ENCODE measurements at regions not wholly inside any gene's neighbourhood (a gene's known extent, or its start where the extent isn't known, plus 50 kb on each side); places are given as distances from the start of the nearest gene placed in this dataset.

DNA sequence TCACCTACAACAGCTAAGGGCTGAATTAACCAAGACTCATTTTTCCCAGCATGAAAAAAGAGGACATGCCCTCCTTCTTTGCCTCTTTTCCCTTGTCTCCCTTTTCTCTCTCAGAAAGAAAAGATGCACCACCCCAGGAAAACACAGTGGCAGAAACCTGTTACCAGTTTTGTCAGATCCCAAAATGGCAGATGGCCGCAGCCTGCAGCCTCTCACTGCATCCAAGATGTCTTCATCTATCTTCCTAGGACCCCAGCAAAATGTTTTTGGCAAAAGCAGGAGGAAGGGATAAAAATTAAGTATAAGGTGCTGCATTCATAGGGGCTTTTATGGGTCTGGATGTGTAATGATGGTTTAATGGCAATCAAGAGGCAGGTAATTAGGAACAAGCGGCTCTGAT is 266.6 kb upstream of the NPVF start:
- Histone ChIP-seq H3K27me3 (ENCODE audit: control insufficient read depth, insufficient read depth, low read length) (no peaks in the 10 kb centered on the region), H3K4me2 (ENCODE audit: extremely low read depth, insufficient read depth, low read length) (no peak overlapping the region), H3K9ac (ENCODE audit: insufficient read depth, low read length) (no peak overlapping the region), H3K79me2 (ENCODE audit: control insufficient read depth, insufficient read depth, low read length) (no peaks in the 10 kb centered on the region), H2AFZ (ENCODE audit: low read length) (no peak overlapping the region), H3K4me3 (replicated peaks in 1 of 4; ENCODE audit: control extremely low read depth in 1 of 4, insufficient read depth in 1 of 4, low read depth in 3 of 4, low read length in 4 of 4) (no peak overlapping the region), H3K9me3 (ENCODE audit: control insufficient read depth, insufficient read depth, low read depth, low read length) (no peaks in the 10 kb centered on the region), H4K20me1 (ENCODE audit: control insufficient read depth, extremely low read depth, insufficient read depth, low read length) (no peaks in the 10 kb centered on the region), H3K27ac (ENCODE audit: insufficient read depth, low read length) (no peak overlapping the region), H3K4me1 (ENCODE audit: control insufficient read depth, extremely low read depth, insufficient read depth, low read length) (no peaks in the 10 kb centered on the region), H3K36me3 (ENCODE audit: control insufficient read depth, insufficient read depth, low read length) (no peaks in the 10 kb centered on the region)
- DNase-seq (ENCODE audit: low read depth in 2 of 2) = no peak
- TF ChIP-seq CTCF (conservative IDR thresholded peaks at IDR 0.05 in 1 of 2, IDR thresholded peaks at IDR 0.05 in 1 of 2; ENCODE audit: low read depth in 1 of 2, low read length in 2 of 2) (no peak), EZH2 (IDR thresholded peaks at IDR 0.05; ENCODE audit: low read length, missing control alignments) (no peak)

DNA sequence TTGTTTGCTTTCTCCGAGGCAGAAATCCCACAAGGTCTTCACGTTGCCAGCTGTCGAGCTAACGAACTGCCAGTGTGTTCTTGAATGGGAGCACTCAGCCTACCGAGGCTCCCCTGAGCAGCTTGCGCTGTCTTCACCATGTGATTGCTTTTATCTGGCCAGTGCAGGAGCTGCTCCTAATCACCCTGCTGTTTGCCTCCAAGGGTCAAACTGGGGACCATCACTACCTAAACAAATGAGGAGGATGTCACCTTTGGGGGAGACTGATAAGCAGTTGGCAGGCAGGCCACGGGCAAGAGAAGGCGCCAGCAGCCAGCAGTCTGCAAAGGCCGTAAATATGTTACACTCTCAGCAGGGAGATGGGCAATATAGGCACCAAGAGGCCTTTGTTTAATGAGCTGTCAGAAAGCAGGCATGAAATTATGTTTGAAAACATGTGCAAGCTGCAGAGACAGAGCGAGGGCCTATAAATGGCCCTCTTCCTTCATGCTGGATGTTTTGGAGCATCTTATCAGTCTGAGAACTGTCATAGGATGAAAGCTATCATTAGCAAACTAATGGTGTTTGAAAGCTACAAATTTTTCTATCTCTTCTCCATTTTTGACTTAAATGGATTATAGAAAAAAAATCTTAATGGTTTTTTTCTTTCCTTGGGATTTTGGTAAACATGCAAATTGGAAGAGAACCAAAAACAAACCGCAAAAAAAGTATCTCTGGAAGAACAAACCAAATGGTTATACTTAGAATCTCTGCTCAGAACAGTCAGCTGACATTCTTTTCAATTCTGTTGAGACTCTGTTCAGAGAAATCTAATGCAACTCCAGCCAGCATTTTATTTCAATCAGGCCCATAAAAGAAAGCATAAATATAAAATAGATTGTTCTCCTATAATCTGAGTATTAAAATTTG is 267.3 kb upstream of the NPVF start:
- H3K79me2 ChIP-seq (ENCODE audit: control insufficient read depth, insufficient read depth, low read length) = no peaks in the 10 kb centered on the region
- H4K20me1 ChIP-seq (ENCODE audit: control insufficient read depth, extremely low read depth, insufficient read depth, low read length) = no peaks in the 10 kb centered on the region
- TF ChIP-seq EZH2 (IDR thresholded peaks at IDR 0.05; ENCODE audit: low read length, missing control alignments) (no peak), CTCF (conservative IDR thresholded peaks at IDR 0.05 in 1 of 2, IDR thresholded peaks at IDR 0.05 in 1 of 2; ENCODE audit: low read depth in 1 of 2, low read length in 2 of 2) (no peak)
- no peaks in the 10 kb centered on the region for H3K4me1 ChIP-seq (ENCODE audit: control insufficient read depth, extremely low read depth, insufficient read depth, low read length)
- DNase-seq (ENCODE audit: low read depth in 2 of 2) = peak in 1 of 2 donors; percentile 12
- no peak overlapping the region for H3K4me2 ChIP-seq (ENCODE audit: extremely low read depth, insufficient read depth, low read length)
- no peak overlapping the region for H3K9ac ChIP-seq (ENCODE audit: insufficient read depth, low read length)
- H3K36me3 ChIP-seq (ENCODE audit: control insufficient read depth, insufficient read depth, low read length) = no peaks in the 10 kb centered on the region
- no peaks in the 10 kb centered on the region for H3K9me3 ChIP-seq (ENCODE audit: control insufficient read depth, insufficient read depth, low read depth, low read length)
- H3K27ac ChIP-seq (ENCODE audit: insufficient read depth, low read length) = no peak overlapping the region
- H3K4me3 ChIP-seq (replicated peaks in 1 of 4; ENCODE audit: control extremely low read depth in 1 of 4, insufficient read depth in 1 of 4, low read depth in 3 of 4, low read length in 4 of 4) = no peak overlapping the region
- H2AFZ ChIP-seq (ENCODE audit: low read length) = no peak overlapping the region
- H3K27me3 ChIP-seq (ENCODE audit: control insufficient read depth, insufficient read depth, low read length) = no peaks in the 10 kb centered on the region

DNA sequence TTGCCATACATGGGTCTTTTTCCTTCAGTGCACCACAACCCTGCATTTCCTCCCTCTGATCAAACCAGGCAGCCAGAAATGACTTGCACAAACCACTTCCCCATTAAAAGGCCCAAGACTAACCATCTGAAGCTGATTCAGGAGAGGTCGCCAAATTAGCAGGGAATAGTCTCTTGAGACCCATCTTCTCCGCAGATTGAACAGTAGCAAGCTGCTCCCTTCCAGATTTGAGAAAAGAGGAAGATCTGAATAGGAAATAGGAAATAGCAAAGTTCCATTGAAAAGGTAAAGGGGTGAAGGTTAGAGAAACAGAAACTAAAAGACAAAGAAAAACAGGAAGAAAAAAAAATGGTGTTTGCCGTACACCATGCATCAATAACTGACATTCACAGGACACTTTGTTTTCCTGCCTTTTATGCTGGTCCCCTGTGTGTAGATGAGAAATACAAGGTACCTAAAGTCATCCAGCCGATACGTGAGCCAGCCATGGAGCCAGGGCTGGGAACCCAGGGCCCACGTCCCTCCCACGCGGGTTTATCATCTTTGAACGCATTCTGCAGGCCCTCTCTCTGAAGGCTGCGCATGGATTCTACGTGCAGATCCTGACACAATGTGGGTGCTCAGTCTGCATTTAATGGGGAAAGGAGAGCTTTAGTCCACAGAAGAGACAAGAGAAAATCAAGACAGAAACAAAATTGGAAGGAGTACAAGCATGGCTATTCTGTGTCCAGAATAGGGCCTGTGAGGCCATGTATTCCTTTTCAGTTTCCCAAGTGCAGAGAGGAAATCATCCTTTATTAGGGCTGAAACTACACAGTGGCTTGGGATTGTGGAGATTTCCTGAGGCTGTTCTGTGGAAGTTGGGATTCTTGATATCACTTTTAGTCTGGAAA is 268.4 kb upstream of the NPVF start:
- Histone ChIP-seq H3K4me2 (ENCODE audit: extremely low read depth, insufficient read depth, low read length) (no peak overlapping the region), H3K79me2 (ENCODE audit: control insufficient read depth, insufficient read depth, low read length) (no peaks in the 10 kb centered on the region), H3K4me1 (ENCODE audit: control insufficient read depth, extremely low read depth, insufficient read depth, low read length) (no peaks in the 10 kb centered on the region), H3K4me3 (replicated peaks in 1 of 4; ENCODE audit: control extremely low read depth in 1 of 4, insufficient read depth in 1 of 4, low read depth in 3 of 4, low read length in 4 of 4) (no peak overlapping the region), H2AFZ (ENCODE audit: low read length) (no peak overlapping the region), H3K9me3 (ENCODE audit: control insufficient read depth, insufficient read depth, low read depth, low read length) (no peaks in the 10 kb centered on the region), H3K27me3 (ENCODE audit: control insufficient read depth, insufficient read depth, low read length) (no peaks in the 10 kb centered on the region), H3K27ac (ENCODE audit: insufficient read depth, low read length) (no peak overlapping the region), H3K9ac (ENCODE audit: insufficient read depth, low read length) (no peak overlapping the region), H4K20me1 (ENCODE audit: control insufficient read depth, extremely low read depth, insufficient read depth, low read length) (no peaks in the 10 kb centered on the region), H3K36me3 (ENCODE audit: control insufficient read depth, insufficient read depth, low read length) (no peaks in the 10 kb centered on the region)
- no peak for TF ChIP-seq CTCF (conservative IDR thresholded peaks at IDR 0.05 in 1 of 2, IDR thresholded peaks at IDR 0.05 in 1 of 2; ENCODE audit: low read depth in 1 of 2, low read length in 2 of 2)
- TF ChIP-seq EZH2 (IDR thresholded peaks at IDR 0.05; ENCODE audit: low read length, missing control alignments) = no peak
- no peak for DNase-seq (ENCODE audit: low read depth in 2 of 2)
